Caco-2 (cell line): ENCODE measurements at regions not wholly inside any gene's neighbourhood (a gene's known extent, or its start where the extent isn't known, plus 50 kb on each side); places are given as distances from the start of the nearest gene placed in this dataset.

ENCODE experiments used
- BruUV-seq: library from RNA; stranded (reverse); fragments of 400-500 nt; replicated peaks from 2 replicates; lab custom pipeline; 2021; lab: Mats Ljungman, UMichigan
- CTCF ChIA-PET: fragments of 300-600 bp; sonication (Branson Sonifier 250); formaldehyde crosslinking; loops from one replicate; lab custom pipeline; 2022; ENCODE audit warnings: antibody characterized with exemption; lab: Charles Lee
- POLR2A ChIA-PET: fragments of 300-600 bp; sonication (Branson Sonifier 250); formaldehyde crosslinking; loops from one replicate; lab custom pipeline; 2022; ENCODE audit warnings: antibody characterized with exemption; lab: Charles Lee
- DNase-seq, 2 experiments: peaks; one replicate each; pipeline versions ENCODE4 v3.0.0 to v3.0.0-alpha.2; 2020 to 2022
- H3K27me3 ChIP-seq: replicated peaks from 2 replicates; pipeline ENCODE4 v1.6.0; 2011; ENCODE audit warnings: low read length; ENCODE audit not compliant: control insufficient read depth, insufficient read depth
- H3K36me3 ChIP-seq: 2 replicates; pipeline ENCODE4 v1.5.1; 2011; ENCODE audit warnings: low read length; ENCODE audit not compliant: control insufficient read depth, insufficient read depth
- H3K4me1 ChIP-seq: fragments of 250-450 bp; sonication (Bioruptor Pico); 2 replicates; pipeline ENCODE4 v1.5.1; 2020; ENCODE audit warnings: mild to moderate bottlenecking
- H3K4me3 ChIP-seq: 2 replicates; pipeline ENCODE4 v1.5.1; 2011; ENCODE audit warnings: low read depth, mild to moderate bottlenecking, control low read depth, low read length
- H3K9me3 ChIP-seq: fragments of 250-450 bp; sonication (Bioruptor Pico); 2 replicates; pipeline ENCODE4 v1.5.1; 2020; ENCODE audit warnings: mild to moderate bottlenecking, moderate library complexity
- H3K27ac Mint-ChIP-seq: one replicate; pipeline ENCODE4 v1.8.0; 2022; ENCODE audit warnings: mixed read lengths; ENCODE audit not compliant: unreplicated experiment
- H3K27me3 Mint-ChIP-seq: one replicate; pipeline ENCODE4 v1.8.0; 2022; ENCODE audit warnings: mixed read lengths; ENCODE audit not compliant: insufficient read depth, unreplicated experiment
- H3K36me3 Mint-ChIP-seq: one replicate; pipeline ENCODE4 v1.8.0; 2022; ENCODE audit warnings: mild to moderate bottlenecking, mixed read lengths; ENCODE audit not compliant: insufficient read depth, unreplicated experiment
- H3K4me1 Mint-ChIP-seq: one replicate; pipeline ENCODE4 v1.8.0; 2022; ENCODE audit warnings: low read depth, mixed read lengths; ENCODE audit not compliant: unreplicated experiment
- H3K4me3 Mint-ChIP-seq: one replicate; pipeline ENCODE4 v1.8.0; 2022; ENCODE audit warnings: mild to moderate bottlenecking, moderate library complexity, mixed read lengths; ENCODE audit not compliant: unreplicated experiment
- H3K9me3 Mint-ChIP-seq: one replicate; pipeline ENCODE4 v1.8.0; 2022; ENCODE audit warnings: mixed read lengths; ENCODE audit not compliant: unreplicated experiment
- CTCF ChIP-seq, 2 experiments: fragments of 200-600 bp in 1 of 2; IDR thresholded peaks; 1 replicate in 1 of 2; 2 replicates in 1 of 2; pipeline versions ENCODE4 v1.5.1 to v1.8.0; 2011 to 2022; ENCODE audit warnings: antibody characterized with exemption in 1 of 2, control low read depth in 1 of 2, inconsistent platforms in 1 of 2, low read depth in 1 of 2, low read length in 1 of 2, mild to moderate bottlenecking in 1 of 2, moderate library complexity in 1 of 2; ENCODE audit not compliant: insufficient read depth in 1 of 2, severe bottlenecking in 1 of 2, unreplicated experiment in 1 of 2
- intact Hi-C: fragments of 100-400 bp; cut with micrococcal nuclease; formaldehyde crosslinking; loops from one replicate; pipeline ENCODE4 v1.10.0; 2022; ENCODE audit not compliant: unreplicated experiment

GRCh38 chr13:74778087-74778486, 643.9 kb upstream of the KLF12 start:
- H3K27ac Mint-ChIP-seq, result no peak overlapping the region
- H3K4me3 ChIP-seq, result no peak overlapping the region
- H3K36me3 Mint-ChIP-seq, result no peaks in the 10 kb centered on the region
- CTCF ChIA-PET, result no interaction called here
- H3K27me3 Mint-ChIP-seq, result peaks cover 10% of the 10 kb centered on the region
- no peaks in the 10 kb centered on the region for H3K9me3 ChIP-seq
- no peaks in the 10 kb centered on the region for H3K27me3 ChIP-seq
- H3K4me3 Mint-ChIP-seq, result no peak overlapping the region
- TF ChIP-seq CTCF (IDR thresholded peaks at IDR 0.05; ENCODE audit: insufficient read depth in 1 of 2, low read depth in 1 of 2, low read length in 1 of 2, severe bottlenecking in 1 of 2, unreplicated experiment in 1 of 2), result no peak
- H3K4me1 Mint-ChIP-seq, result no peaks in the 10 kb centered on the region
- no peaks in the 10 kb centered on the region for H3K4me1 ChIP-seq
- POLR2A ChIA-PET, result no interaction called here
- no peaks in the 10 kb centered on the region for H3K9me3 Mint-ChIP-seq
- intact Hi-C loops, result no loop called here
- no TSS peak for BruUV-seq
- no peaks in the 10 kb centered on the region for H3K36me3 ChIP-seq
- no peak for DNase-seq

- no peak for DNase-seq
- POLR2A ChIA-PET, result no interaction called here
- Mint-ChIP-seq H3K27me3 (peaks cover 6% of the 10 kb centered on the region), H3K9me3 (no peaks in the 10 kb centered on the region), H3K4me3 (no peak overlapping the region), H3K36me3 (no peaks in the 10 kb centered on the region), H3K27ac (no peak overlapping the region), H3K4me1 (no peaks in the 10 kb centered on the region)
- no peaks in the 10 kb centered on the region for H3K9me3 ChIP-seq
- no peak for TF ChIP-seq CTCF (IDR thresholded peaks at IDR 0.05; ENCODE audit: insufficient read depth in 1 of 2, low read depth in 1 of 2, low read length in 1 of 2, severe bottlenecking in 1 of 2, unreplicated experiment in 1 of 2)
- no peaks in the 10 kb centered on the region for H3K4me1 ChIP-seq
- CTCF ChIA-PET, result no interaction called here
- no TSS peak for BruUV-seq
- intact Hi-C loops, result no loop called here
- H3K36me3 ChIP-seq, result no peaks in the 10 kb centered on the region
- no peaks in the 10 kb centered on the region for H3K27me3 ChIP-seq
- H3K4me3 ChIP-seq, result no peak overlapping the region
Measured at GRCh38 chr13:74774264-74774663, 640.1 kb upstream of the KLF12 start.

GRCh38 chr13:74773248-74773647, 639.0 kb upstream of the KLF12 start:
- no peak for DNase-seq
- Mint-ChIP-seq H3K36me3 (no peaks in the 10 kb centered on the region), H3K27ac (no peak overlapping the region), H3K4me1 (no peaks in the 10 kb centered on the region), H3K9me3 (no peaks in the 10 kb centered on the region), H3K4me3 (no peak overlapping the region), H3K27me3 (peaks cover 6% of the 10 kb centered on the region)
- intact Hi-C loops, result no loop called here
- ChIA-PET CTCF (no interaction called here), POLR2A (no interaction called here)
- Histone ChIP-seq H3K36me3 (no peaks in the 10 kb centered on the region), H3K27me3 (no peaks in the 10 kb centered on the region), H3K4me1 (no peaks in the 10 kb centered on the region), H3K9me3 (no peaks in the 10 kb centered on the region), H3K4me3 (no peak overlapping the region)
- no peak for TF ChIP-seq CTCF (IDR thresholded peaks at IDR 0.05; ENCODE audit: insufficient read depth in 1 of 2, low read depth in 1 of 2, low read length in 1 of 2, severe bottlenecking in 1 of 2, unreplicated experiment in 1 of 2)
- BruUV-seq, result no TSS peak
